ENCODE measurements at regions not wholly inside any gene's neighbourhood (a gene's known extent, or its start where the extent isn't known, plus 50 kb on each side); places are given as distances from the start of the nearest gene placed in this dataset.

- no peaks in the 10 kb centered on the region for H3K36me3 Mint-ChIP-seq (ENCODE audit: low read depth)
Observed at GRCh38 chr16:60064026-60064425, 1329.9 kb upstream of the GOT2 start.

DNA sequence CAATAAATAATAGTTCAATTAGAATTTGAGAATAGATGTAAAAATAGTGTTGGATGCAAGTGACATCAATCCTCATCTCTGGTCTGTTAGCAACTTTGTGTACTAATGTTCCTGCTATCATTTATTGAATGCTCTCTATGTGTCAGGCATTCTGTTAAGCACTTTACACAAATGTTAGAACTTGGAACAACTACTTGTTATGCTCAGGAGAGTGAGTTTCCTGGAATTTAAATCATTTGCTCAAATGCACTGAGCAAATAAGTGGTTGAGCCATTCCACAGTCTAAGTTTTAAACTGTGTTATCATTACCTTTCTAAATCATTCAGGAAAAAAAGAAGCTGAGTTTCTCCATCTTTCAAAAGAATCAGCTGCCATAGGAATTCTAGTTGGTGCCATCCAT lies 1327.3 kb upstream of the GOT2 start:
- no peaks in the 10 kb centered on the region for H3K4me1 Mint-ChIP-seq (ENCODE audit: low read depth)
- H3K27me3 Mint-ChIP-seq = no peaks in the 10 kb centered on the region
- H3K4me3 Mint-ChIP-seq = no peak overlapping the region
- H3K36me3 Mint-ChIP-seq (ENCODE audit: low read depth) = no peaks in the 10 kb centered on the region
- no peak overlapping the region for H3K27ac Mint-ChIP-seq
- H3K9me3 Mint-ChIP-seq = peaks cover 21% of the 10 kb centered on the region

More at GRCh38 chr16:60064026-60064425, 1329.9 kb upstream of the GOT2 start:
- Mint-ChIP-seq H3K27me3 (no peaks in the 10 kb centered on the region), H3K4me3 (no peak overlapping the region), H3K4me1 (ENCODE audit: low read depth) (no peaks in the 10 kb centered on the region), H3K9me3 (peaks cover 19% of the 10 kb centered on the region), H3K27ac (no peak overlapping the region)

DNA sequence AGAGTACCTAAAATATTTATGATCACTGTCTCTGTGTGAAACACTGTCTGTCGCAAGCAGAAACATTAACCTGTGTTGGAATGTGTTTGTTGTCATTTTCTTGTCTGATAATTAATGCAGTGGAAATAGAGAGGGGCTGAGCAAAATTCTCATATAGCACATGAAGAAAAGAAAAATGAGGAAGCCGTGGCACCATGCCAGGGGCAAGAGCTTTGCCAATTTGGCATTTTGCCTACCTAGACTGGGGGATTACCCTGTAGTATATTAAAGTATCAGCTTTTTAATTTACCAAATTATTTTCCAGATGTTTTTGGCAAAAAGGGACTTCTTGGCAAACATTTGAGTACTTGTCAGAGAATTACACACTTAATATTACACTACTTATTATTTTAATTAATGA lies 1326.6 kb upstream of the GOT2 start:
- H3K36me3 Mint-ChIP-seq (ENCODE audit: low read depth) = no peaks in the 10 kb centered on the region
- peaks cover 16% of the 10 kb centered on the region for H3K9me3 Mint-ChIP-seq
- no peak overlapping the region for H3K4me3 Mint-ChIP-seq

GRCh38 chr16:60059141-60059540 lies 1325.0 kb upstream of the GOT2 start:
- Mint-ChIP-seq H3K9me3 (peaks cover 9% of the 10 kb centered on the region), H3K27me3 (no peaks in the 10 kb centered on the region), H3K4me3 (no peak overlapping the region), H3K4me1 (ENCODE audit: low read depth) (no peaks in the 10 kb centered on the region), H3K36me3 (ENCODE audit: low read depth) (no peaks in the 10 kb centered on the region), H3K27ac (no peak overlapping the region)

More for the DNA sequence above, 1326.6 kb upstream of the GOT2 start:
- Mint-ChIP-seq H3K4me1 (ENCODE audit: low read depth) (no peaks in the 10 kb centered on the region), H3K27ac (no peak overlapping the region), H3K27me3 (no peaks in the 10 kb centered on the region)

DNA sequence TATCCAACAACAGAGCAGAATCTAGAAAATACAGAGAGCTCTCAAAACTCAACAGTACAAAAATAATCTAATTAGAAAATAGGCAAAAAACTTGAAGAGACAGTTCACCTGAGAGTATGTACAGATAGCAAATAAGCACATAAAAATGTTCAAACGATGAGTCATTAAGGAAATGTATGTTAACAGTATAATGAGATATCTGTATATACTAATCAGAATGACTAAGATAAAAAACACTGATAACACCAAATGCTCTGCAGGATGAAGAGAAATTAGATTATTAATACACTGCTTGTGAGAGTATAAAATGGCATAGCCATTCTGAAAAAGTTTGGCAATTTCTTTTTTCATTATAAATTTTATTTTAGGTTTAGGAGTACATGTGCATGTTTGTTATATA lies 1307.6 kb upstream of the GOT2 start:
- Mint-ChIP-seq H3K27ac (no peak overlapping the region), H3K36me3 (ENCODE audit: low read depth) (no peaks in the 10 kb centered on the region), H3K27me3 (no peaks in the 10 kb centered on the region), H3K4me1 (ENCODE audit: low read depth) (no peaks in the 10 kb centered on the region), H3K4me3 (no peak overlapping the region), H3K9me3 (peaks cover 3% of the 10 kb centered on the region)

DNA sequence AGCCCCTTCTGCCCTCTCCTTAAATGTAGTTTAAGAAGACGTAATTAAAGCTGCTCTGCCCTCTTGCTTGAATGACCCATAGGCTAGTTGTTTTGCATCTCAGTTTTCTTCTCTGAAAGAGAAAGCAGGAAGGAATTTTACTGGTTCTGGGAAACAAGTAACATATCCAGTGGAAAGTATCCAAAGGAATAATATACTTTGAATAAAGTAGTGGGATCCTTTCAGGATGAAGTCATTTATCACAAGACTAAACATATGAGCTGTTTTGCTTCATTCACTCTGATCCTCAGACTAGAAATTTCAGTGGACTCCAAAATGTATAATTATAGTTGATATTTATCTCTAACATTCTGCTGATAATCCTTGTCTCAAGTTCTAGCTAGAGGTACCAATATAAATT lies 1297.6 kb upstream of the GOT2 start:
- H3K36me3 Mint-ChIP-seq (ENCODE audit: low read depth) = no peaks in the 10 kb centered on the region
- H3K4me3 Mint-ChIP-seq = no peak overlapping the region
- H3K27ac Mint-ChIP-seq = no peak overlapping the region
- H3K9me3 Mint-ChIP-seq = peaks cover 18% of the 10 kb centered on the region
- H3K27me3 Mint-ChIP-seq = no peaks in the 10 kb centered on the region
- H3K4me1 Mint-ChIP-seq (ENCODE audit: low read depth) = no peaks in the 10 kb centered on the region

DNA sequence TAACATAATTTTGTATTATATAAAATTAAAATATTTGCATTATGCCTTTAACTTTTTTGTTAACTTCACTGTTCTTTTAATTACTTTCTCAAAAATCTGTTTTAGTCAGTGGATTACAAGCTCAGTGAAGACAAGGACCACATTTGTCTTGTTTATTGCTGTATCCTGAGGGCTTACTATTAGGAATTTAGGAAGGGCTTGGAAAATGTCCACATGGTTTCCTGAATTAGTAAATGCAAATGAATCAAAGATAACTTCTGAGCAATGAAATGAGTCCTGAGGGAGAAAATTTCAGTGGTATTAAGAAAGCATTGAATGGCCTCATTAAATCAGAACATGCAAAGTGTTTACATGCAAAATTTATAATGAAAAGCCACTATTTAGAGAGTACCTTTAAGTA lies 1293.2 kb upstream of the GOT2 start:
- Mint-ChIP-seq H3K27me3 (no peaks in the 10 kb centered on the region), H3K4me3 (no peak overlapping the region), H3K4me1 (ENCODE audit: low read depth) (no peaks in the 10 kb centered on the region), H3K27ac (no peak overlapping the region), H3K36me3 (ENCODE audit: low read depth) (no peaks in the 10 kb centered on the region), H3K9me3 (peaks cover 17% of the 10 kb centered on the region)

- Mint-ChIP-seq H3K4me3 (no peak overlapping the region), H3K4me1 (ENCODE audit: low read depth) (no peaks in the 10 kb centered on the region), H3K27me3 (no peaks in the 10 kb centered on the region), H3K9me3 (peaks cover 21% of the 10 kb centered on the region), H3K27ac (no peak overlapping the region), H3K36me3 (ENCODE audit: low read depth) (no peaks in the 10 kb centered on the region)
Observed at GRCh38 chr16:60013076-60013475, 1279.0 kb upstream of the GOT2 start.

- Mint-ChIP-seq H3K4me1 (ENCODE audit: low read depth) (no peaks in the 10 kb centered on the region), H3K9me3 (peaks cover 17% of the 10 kb centered on the region), H3K27ac (no peak overlapping the region), H3K4me3 (no peak overlapping the region), H3K27me3 (no peaks in the 10 kb centered on the region), H3K36me3 (ENCODE audit: low read depth) (no peaks in the 10 kb centered on the region)
Observed at GRCh38 chr16:60001523-60001922, 1267.4 kb upstream of the GOT2 start.

DNA sequence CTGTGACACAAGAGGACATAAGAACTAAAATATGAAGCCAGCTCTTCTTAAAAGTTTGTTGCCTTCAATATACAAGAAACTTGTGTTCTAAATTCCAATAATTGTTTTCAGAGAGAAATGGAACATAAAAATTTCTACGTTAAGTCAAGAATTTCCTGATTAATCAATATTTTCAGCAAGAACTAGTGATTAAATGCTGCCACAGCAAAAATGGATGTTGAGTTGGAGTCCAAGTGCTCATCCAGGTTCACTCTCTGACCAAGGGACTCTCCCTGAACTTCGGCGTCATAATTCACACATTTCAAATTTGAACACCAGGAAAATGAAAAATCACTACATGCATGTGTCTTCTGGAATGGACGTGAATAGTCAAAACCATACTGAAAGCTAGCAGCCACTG lies 1263.6 kb upstream of the GOT2 start:
- H3K4me1 Mint-ChIP-seq (ENCODE audit: low read depth) = no peaks in the 10 kb centered on the region
- no peaks in the 10 kb centered on the region for H3K36me3 Mint-ChIP-seq (ENCODE audit: low read depth)
- H3K27me3 Mint-ChIP-seq = no peaks in the 10 kb centered on the region
- no peak overlapping the region for H3K27ac Mint-ChIP-seq
- H3K9me3 Mint-ChIP-seq = peaks cover 20% of the 10 kb centered on the region
- H3K4me3 Mint-ChIP-seq = no peak overlapping the region

GRCh38 chr16:59993101-59993500 lies 1259.0 kb upstream of the GOT2 start:
- Mint-ChIP-seq H3K27me3 (no peaks in the 10 kb centered on the region), H3K4me1 (ENCODE audit: low read depth) (no peaks in the 10 kb centered on the region), H3K9me3 (peaks cover 36% of the 10 kb centered on the region), H3K4me3 (no peak overlapping the region), H3K36me3 (ENCODE audit: low read depth) (no peaks in the 10 kb centered on the region), H3K27ac (no peak overlapping the region)

DNA sequence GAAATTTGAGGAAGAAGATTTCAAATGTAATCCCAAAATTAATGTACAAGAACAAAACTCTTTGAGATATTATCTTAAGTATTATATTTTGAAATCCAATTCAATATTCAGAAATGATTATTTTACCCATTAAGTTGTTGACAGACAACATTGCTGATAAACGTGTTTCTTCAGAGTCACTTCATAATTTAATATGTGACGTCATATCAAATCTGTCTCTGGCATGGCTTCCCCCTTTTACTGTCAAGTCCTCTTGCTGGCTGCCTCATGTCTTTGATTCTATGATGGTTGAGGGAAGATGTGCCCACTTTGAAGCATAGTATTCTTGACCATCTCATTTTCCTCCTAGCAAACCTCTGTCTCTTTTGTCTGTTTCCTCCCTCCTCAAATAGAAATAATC lies 1257.1 kb upstream of the GOT2 start:
- no peaks in the 10 kb centered on the region for H3K27me3 Mint-ChIP-seq
- H3K9me3 Mint-ChIP-seq = peaks cover 39% of the 10 kb centered on the region
- H3K4me3 Mint-ChIP-seq = no peak overlapping the region
- H3K36me3 Mint-ChIP-seq (ENCODE audit: low read depth) = no peaks in the 10 kb centered on the region
- H3K4me1 Mint-ChIP-seq (ENCODE audit: low read depth) = no peaks in the 10 kb centered on the region
- H3K27ac Mint-ChIP-seq = no peak overlapping the region

- peaks cover 40% of the 10 kb centered on the region for H3K9me3 Mint-ChIP-seq
Observed at GRCh38 chr16:59988591-59988990, 1254.5 kb upstream of the GOT2 start.

DNA sequence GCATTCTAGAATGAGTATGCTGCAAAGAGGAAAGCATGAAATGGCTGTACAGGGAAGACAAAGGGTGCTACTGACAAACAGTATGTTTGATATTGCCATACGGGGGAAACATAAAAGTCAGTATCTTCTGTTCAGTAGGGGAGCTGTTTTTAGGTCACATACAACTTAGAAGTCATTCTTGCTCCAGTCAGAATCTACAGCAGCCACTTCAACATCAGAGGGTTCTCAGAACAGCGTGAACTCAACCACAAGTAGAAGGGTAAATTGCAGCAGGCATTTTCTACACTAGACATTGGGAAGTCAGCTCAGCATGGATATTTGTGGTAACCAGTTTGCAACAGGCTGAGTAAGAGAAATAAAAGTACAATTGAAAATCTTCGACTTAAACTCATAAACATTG lies 1241.8 kb upstream of the GOT2 start:
- no peaks in the 10 kb centered on the region for H3K4me1 Mint-ChIP-seq (ENCODE audit: low read depth)
- peaks cover 12% of the 10 kb centered on the region for H3K9me3 Mint-ChIP-seq
- H3K4me3 Mint-ChIP-seq = no peak overlapping the region
- H3K27me3 Mint-ChIP-seq = no peaks in the 10 kb centered on the region
- H3K36me3 Mint-ChIP-seq (ENCODE audit: low read depth) = no peaks in the 10 kb centered on the region
- H3K27ac Mint-ChIP-seq = no peak overlapping the region

More at GRCh38 chr16:59988591-59988990, 1254.5 kb upstream of the GOT2 start:
- no peaks in the 10 kb centered on the region for H3K36me3 Mint-ChIP-seq (ENCODE audit: low read depth)
- H3K4me1 Mint-ChIP-seq (ENCODE audit: low read depth) = no peaks in the 10 kb centered on the region
- no peak overlapping the region for H3K4me3 Mint-ChIP-seq
- no peak overlapping the region for H3K27ac Mint-ChIP-seq
- no peaks in the 10 kb centered on the region for H3K27me3 Mint-ChIP-seq

DNA sequence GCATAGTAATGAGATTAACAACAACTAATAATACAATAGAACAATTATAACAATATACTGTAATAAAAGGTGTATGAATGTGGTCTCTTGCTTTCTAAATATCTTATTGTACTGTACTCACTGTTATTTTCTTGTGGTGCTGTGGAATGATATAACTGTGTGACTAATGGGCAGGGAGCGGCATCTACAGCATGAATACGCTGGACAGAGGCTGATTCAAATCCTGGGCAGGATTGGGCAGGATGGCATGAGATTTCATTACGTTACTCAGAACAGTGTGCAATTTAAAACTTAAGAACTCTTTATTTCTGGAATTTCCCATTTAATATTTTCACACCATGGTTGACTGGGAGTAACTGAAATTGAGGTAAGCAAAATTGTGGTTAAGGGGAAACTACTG lies 1239.8 kb upstream of the GOT2 start:
- H3K27ac Mint-ChIP-seq = no peak overlapping the region

DNA sequence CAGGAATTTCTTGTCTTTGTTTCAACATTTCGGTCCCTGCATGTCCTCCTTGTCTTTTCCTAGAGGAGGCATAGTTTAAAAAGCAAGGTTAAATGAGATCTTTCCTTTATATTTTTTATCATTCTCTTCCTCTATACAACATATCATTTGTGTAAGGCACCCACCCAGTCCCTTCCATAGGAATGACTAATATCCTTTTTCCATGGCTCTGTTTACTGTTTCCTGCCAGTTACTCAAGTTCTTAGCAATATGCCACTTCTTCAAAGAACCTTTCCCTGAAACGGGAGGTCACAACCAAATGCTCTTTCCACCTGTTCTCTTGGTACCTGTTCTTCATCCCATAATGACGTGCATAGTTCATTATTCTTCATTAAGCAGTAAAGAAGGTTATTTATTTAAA lies 1237.1 kb upstream of the GOT2 start:
- Mint-ChIP-seq H3K36me3 (ENCODE audit: low read depth) (no peaks in the 10 kb centered on the region), H3K9me3 (peaks cover 16% of the 10 kb centered on the region), H3K4me1 (ENCODE audit: low read depth) (no peaks in the 10 kb centered on the region)

More for the DNA sequence above, 1239.8 kb upstream of the GOT2 start:
- H3K4me3 Mint-ChIP-seq = no peak overlapping the region
- peaks cover 18% of the 10 kb centered on the region for H3K9me3 Mint-ChIP-seq
- no peaks in the 10 kb centered on the region for H3K36me3 Mint-ChIP-seq (ENCODE audit: low read depth)
- H3K27me3 Mint-ChIP-seq = no peaks in the 10 kb centered on the region
- H3K4me1 Mint-ChIP-seq (ENCODE audit: low read depth) = no peaks in the 10 kb centered on the region

More for the DNA sequence above, 1237.1 kb upstream of the GOT2 start:
- Mint-ChIP-seq H3K27ac (no peak overlapping the region), H3K4me3 (no peak overlapping the region), H3K27me3 (no peaks in the 10 kb centered on the region)
